GM23338 (cell line): ENCODE measurements at regions not wholly inside any gene's neighbourhood (a gene's known extent, or its start where the extent isn't known, plus 50 kb on each side); places are given as distances from the start of the nearest gene placed in this dataset.

Experiments
- ATAC-seq: fragments of 200-7000 bp; cut with Tn5 transposase; 3 replicates; pipeline ENCODE4 v1.9.1; 2020
- DNase-seq: peaks from one replicate; pipeline ENCODE4 v3.0.0-alpha.2; 2015; ENCODE audit warnings: low spot score
- H2AFZ ChIP-seq: fragments of 200-600 bp; sonication (generic); 2 replicates; pipeline ENCODE4 v1.8.0; 2016; ENCODE audit warnings: antibody characterized with exemption, mild to moderate bottlenecking, moderate library complexity
- H3F3A ChIP-seq: fragments of 200-600 bp; sonication (generic); replicated peaks from 2 replicates; pipeline ENCODE4 v1.8.0; 2017; ENCODE audit warnings: antibody characterized with exemption, mixed run types, low read depth
- H3K27ac ChIP-seq: fragments of 200-600 bp; sonication (generic); 2 replicates; pipeline ENCODE4 v1.6.1; 2016; ENCODE audit warnings: low read depth
- H3K27me3 ChIP-seq: fragments of 200-600 bp; sonication (generic); 2 replicates; pipeline ENCODE4 v1.8.0; 2016; ENCODE audit warnings: mild to moderate bottlenecking, mixed run types, moderate library complexity; ENCODE audit not compliant: insufficient read depth
- H3K36me3 ChIP-seq: fragments of 200-600 bp; sonication (generic); 2 replicates; pipeline ENCODE4 v1.8.0; 2016; ENCODE audit warnings: mild to moderate bottlenecking; ENCODE audit not compliant: insufficient read depth
- H3K4me1 ChIP-seq: fragments of 200-600 bp; sonication (generic); 2 replicates; pipeline ENCODE4 v1.8.0; 2016; ENCODE audit warnings: mild to moderate bottlenecking, moderate library complexity; ENCODE audit not compliant: insufficient read depth
- H3K4me2 ChIP-seq: fragments of 200-600 bp; sonication (generic); 2 replicates; pipeline ENCODE4 v1.7.1; 2017; ENCODE audit warnings: mixed run types
- H3K4me3 ChIP-seq: fragments of 200-600 bp; sonication (generic); 2 replicates; pipeline ENCODE4 v1.6.1; 2016; ENCODE audit warnings: mixed run types
- H3K79me2 ChIP-seq: fragments of 200-600 bp; sonication (generic); replicated peaks from 2 replicates; pipeline ENCODE4 v1.8.0; 2017; ENCODE audit warnings: mild to moderate bottlenecking; ENCODE audit not compliant: insufficient read depth
- H3K9me2 ChIP-seq: fragments of 200-600 bp; sonication (generic); 2 replicates; pipeline ENCODE4 v1.8.0; 2017; ENCODE audit not compliant: insufficient read depth
- H4K20me1 ChIP-seq: fragments of 200-600 bp; sonication (generic); replicated peaks from 2 replicates; pipeline ENCODE4 v1.8.0; 2017; ENCODE audit warnings: mild to moderate bottlenecking; ENCODE audit not compliant: insufficient read depth
- H3K27ac Mint-ChIP-seq: 2 replicates; pipeline ENCODE4 v1.8.0; 2020; ENCODE audit warnings: inconsistent platforms, mild to moderate bottlenecking, moderate library complexity, mixed read lengths
- H3K27me3 Mint-ChIP-seq: 3 replicates; pipeline ENCODE4 v1.8.0; 2022; ENCODE audit warnings: low read depth, mild to moderate bottlenecking, moderate library complexity, mixed read lengths, inconsistent platforms; ENCODE audit not compliant: insufficient read depth, poor library complexity
- H3K36me3 Mint-ChIP-seq: 3 replicates; pipeline ENCODE4 v1.8.0; 2021; ENCODE audit warnings: low read depth, mild to moderate bottlenecking, inconsistent platforms, moderate library complexity, mixed read lengths
- H3K4me1 Mint-ChIP-seq: 3 replicates; pipeline ENCODE4 v1.8.0; 2020; ENCODE audit warnings: mild to moderate bottlenecking, inconsistent platforms, mixed read lengths
- H3K4me3 Mint-ChIP-seq: 3 replicates; pipeline ENCODE4 v1.8.0; 2021; ENCODE audit warnings: moderate library complexity, mild to moderate bottlenecking, inconsistent platforms, mixed read lengths
- H3K9me3 Mint-ChIP-seq: 3 replicates; pipeline ENCODE4 v1.8.0; 2020; ENCODE audit warnings: moderate library complexity, mild to moderate bottlenecking, inconsistent platforms, mixed read lengths
- EZH2phosphoT487 ChIP-seq: fragments of 200-600 bp; sonication (generic); IDR thresholded peaks from one replicate; pipeline ENCODE4 v1.8.1; 2018; ENCODE audit warnings: antibody characterized with exemption; ENCODE audit not compliant: unreplicated experiment
- JUNB ChIP-seq: IDR thresholded peaks from one replicate; pipeline ENCODE4 v1.6.1; 2016; ENCODE audit warnings: antibody characterized with exemption; ENCODE audit not compliant: unreplicated experiment
- NANOG ChIP-seq: IDR thresholded peaks from 2 replicates; pipeline ENCODE4 v1.6.1; 2016; ENCODE audit warnings: antibody characterized with exemption, borderline replicate concordance
- POLR2AphosphoS5 ChIP-seq: IDR thresholded peaks from 2 replicates; pipeline ENCODE4 v1.6.1; 2016; ENCODE audit warnings: antibody characterized with exemption, low read depth
- ZNF114 ChIP-seq: fragments of 250-450 bp; sonication (Bioruptor Pico); IDR thresholded peaks from 2 replicates; pipeline ENCODE4 v1.5.0; 2020; ENCODE audit warnings: mild to moderate bottlenecking, moderate library complexity
- TF ChIP-seq, protein P1 (sequence below): IDR thresholded peaks from 2 replicates; pipeline ENCODE4 v1.6.1; 2016; ENCODE audit warnings: antibody characterized with exemption
- TF ChIP-seq, protein P2 (sequence below), 2 experiments: fragments of 200-600 bp in 1 of 2; sonication (generic) in 1 of 2; conservative IDR thresholded peaks; 2 replicates each; pipeline versions ENCODE4 v1.5.1 to v1.6.1; 2016 to 2017; ENCODE audit warnings: antibody characterized with exemption in 2 of 2, low read depth in 2 of 2, mild to moderate bottlenecking in 2 of 2, moderate library complexity in 1 of 2
- TF ChIP-seq, protein P3 (sequence below): fragments of 250-450 bp; sonication (Bioruptor Pico); IDR thresholded peaks from 2 replicates; pipeline ENCODE4 v1.5.0; 2020; ENCODE audit warnings: mild to moderate bottlenecking, moderate library complexity

DNA sequence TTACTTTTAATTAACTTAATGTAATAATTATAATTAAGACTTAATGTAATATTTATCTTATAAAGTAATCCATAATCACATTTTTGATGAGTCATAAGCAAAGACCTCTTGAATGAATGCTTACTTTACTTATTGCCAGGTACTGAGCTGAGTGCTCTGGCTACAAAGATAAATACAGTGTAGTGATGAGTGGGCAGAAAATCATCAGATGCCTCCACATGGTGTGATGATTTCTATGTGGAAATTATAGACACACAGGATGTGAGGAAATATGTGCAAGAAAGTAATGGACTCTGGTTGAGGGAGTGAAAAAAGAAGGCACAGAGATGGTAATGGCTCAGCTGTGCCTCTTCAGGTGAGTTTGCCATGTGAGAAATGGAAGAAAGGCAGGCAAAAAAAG is 422.6 kb upstream of the CD180 start:
- H3K36me3 Mint-ChIP-seq: no peaks in the 10 kb centered on the region
- no peak overlapping the region for H3K4me2 ChIP-seq
- TF ChIP-seq, protein P1, sequence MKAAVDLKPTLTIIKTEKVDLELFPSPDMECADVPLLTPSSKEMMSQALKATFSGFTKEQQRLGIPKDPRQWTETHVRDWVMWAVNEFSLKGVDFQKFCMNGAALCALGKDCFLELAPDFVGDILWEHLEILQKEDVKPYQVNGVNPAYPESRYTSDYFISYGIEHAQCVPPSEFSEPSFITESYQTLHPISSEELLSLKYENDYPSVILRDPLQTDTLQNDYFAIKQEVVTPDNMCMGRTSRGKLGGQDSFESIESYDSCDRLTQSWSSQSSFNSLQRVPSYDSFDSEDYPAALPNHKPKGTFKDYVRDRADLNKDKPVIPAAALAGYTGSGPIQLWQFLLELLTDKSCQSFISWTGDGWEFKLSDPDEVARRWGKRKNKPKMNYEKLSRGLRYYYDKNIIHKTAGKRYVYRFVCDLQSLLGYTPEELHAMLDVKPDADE: no peak
- no peaks in the 10 kb centered on the region for H3K9me3 Mint-ChIP-seq
- H3K79me2 ChIP-seq: no peaks in the 10 kb centered on the region
- H3K4me3 Mint-ChIP-seq: no peak overlapping the region
- DNase-seq (no peak), ATAC-seq (no peak)
- no peaks in the 10 kb centered on the region for H3K9me2 ChIP-seq
- H3K27me3 Mint-ChIP-seq: peaks cover 3% of the 10 kb centered on the region
- H3F3A ChIP-seq: no peaks in the 10 kb centered on the region
- H3K4me1 Mint-ChIP-seq: peaks cover 17% of the 10 kb centered on the region
- peaks cover 18% of the 10 kb centered on the region for H3K4me1 ChIP-seq
- no peak overlapping the region for H3K27ac ChIP-seq
- H2AFZ ChIP-seq: no peak overlapping the region
- no peaks in the 10 kb centered on the region for H3K36me3 ChIP-seq
- no peak overlapping the region for H3K4me3 ChIP-seq
- no peaks in the 10 kb centered on the region for H3K27me3 ChIP-seq
- H4K20me1 ChIP-seq: no peaks in the 10 kb centered on the region
- H3K27ac Mint-ChIP-seq: no peak overlapping the region

DNA sequence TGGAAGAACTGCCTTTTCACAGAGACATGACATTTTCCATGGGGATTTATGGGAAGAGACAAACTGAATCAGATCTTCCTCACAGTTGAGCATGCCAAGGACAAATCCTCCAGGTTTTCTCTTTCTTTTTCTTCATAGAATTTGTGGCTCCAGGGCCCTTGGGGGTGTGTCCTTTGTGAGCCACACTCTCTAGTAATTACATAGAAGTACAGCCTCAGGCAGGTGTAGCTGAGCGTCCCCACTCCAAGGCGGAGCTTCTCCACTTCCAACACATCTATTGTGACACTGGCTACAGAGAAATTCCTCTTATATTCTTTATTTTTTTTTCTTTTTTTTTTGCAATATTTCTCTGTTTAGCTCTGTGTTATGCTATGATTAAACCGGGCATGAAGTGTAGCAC is 420.5 kb upstream of the CD180 start:
- H3K79me2 ChIP-seq: no peaks in the 10 kb centered on the region
- TF ChIP-seq POLR2AphosphoS5: no peak
- no peak for TF ChIP-seq NANOG
- no peak for TF ChIP-seq JUNB
- TF ChIP-seq, protein P2, sequence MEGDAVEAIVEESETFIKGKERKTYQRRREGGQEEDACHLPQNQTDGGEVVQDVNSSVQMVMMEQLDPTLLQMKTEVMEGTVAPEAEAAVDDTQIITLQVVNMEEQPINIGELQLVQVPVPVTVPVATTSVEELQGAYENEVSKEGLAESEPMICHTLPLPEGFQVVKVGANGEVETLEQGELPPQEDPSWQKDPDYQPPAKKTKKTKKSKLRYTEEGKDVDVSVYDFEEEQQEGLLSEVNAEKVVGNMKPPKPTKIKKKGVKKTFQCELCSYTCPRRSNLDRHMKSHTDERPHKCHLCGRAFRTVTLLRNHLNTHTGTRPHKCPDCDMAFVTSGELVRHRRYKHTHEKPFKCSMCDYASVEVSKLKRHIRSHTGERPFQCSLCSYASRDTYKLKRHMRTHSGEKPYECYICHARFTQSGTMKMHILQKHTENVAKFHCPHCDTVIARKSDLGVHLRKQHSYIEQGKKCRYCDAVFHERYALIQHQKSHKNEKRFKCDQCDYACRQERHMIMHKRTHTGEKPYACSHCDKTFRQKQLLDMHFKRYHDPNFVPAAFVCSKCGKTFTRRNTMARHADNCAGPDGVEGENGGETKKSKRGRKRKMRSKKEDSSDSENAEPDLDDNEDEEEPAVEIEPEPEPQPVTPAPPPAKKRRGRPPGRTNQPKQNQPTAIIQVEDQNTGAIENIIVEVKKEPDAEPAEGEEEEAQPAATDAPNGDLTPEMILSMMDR (conservative IDR thresholded peaks at IDR 0.05; ENCODE audit: low read depth in 2 of 2): no peak
- TF ChIP-seq, protein P3, sequence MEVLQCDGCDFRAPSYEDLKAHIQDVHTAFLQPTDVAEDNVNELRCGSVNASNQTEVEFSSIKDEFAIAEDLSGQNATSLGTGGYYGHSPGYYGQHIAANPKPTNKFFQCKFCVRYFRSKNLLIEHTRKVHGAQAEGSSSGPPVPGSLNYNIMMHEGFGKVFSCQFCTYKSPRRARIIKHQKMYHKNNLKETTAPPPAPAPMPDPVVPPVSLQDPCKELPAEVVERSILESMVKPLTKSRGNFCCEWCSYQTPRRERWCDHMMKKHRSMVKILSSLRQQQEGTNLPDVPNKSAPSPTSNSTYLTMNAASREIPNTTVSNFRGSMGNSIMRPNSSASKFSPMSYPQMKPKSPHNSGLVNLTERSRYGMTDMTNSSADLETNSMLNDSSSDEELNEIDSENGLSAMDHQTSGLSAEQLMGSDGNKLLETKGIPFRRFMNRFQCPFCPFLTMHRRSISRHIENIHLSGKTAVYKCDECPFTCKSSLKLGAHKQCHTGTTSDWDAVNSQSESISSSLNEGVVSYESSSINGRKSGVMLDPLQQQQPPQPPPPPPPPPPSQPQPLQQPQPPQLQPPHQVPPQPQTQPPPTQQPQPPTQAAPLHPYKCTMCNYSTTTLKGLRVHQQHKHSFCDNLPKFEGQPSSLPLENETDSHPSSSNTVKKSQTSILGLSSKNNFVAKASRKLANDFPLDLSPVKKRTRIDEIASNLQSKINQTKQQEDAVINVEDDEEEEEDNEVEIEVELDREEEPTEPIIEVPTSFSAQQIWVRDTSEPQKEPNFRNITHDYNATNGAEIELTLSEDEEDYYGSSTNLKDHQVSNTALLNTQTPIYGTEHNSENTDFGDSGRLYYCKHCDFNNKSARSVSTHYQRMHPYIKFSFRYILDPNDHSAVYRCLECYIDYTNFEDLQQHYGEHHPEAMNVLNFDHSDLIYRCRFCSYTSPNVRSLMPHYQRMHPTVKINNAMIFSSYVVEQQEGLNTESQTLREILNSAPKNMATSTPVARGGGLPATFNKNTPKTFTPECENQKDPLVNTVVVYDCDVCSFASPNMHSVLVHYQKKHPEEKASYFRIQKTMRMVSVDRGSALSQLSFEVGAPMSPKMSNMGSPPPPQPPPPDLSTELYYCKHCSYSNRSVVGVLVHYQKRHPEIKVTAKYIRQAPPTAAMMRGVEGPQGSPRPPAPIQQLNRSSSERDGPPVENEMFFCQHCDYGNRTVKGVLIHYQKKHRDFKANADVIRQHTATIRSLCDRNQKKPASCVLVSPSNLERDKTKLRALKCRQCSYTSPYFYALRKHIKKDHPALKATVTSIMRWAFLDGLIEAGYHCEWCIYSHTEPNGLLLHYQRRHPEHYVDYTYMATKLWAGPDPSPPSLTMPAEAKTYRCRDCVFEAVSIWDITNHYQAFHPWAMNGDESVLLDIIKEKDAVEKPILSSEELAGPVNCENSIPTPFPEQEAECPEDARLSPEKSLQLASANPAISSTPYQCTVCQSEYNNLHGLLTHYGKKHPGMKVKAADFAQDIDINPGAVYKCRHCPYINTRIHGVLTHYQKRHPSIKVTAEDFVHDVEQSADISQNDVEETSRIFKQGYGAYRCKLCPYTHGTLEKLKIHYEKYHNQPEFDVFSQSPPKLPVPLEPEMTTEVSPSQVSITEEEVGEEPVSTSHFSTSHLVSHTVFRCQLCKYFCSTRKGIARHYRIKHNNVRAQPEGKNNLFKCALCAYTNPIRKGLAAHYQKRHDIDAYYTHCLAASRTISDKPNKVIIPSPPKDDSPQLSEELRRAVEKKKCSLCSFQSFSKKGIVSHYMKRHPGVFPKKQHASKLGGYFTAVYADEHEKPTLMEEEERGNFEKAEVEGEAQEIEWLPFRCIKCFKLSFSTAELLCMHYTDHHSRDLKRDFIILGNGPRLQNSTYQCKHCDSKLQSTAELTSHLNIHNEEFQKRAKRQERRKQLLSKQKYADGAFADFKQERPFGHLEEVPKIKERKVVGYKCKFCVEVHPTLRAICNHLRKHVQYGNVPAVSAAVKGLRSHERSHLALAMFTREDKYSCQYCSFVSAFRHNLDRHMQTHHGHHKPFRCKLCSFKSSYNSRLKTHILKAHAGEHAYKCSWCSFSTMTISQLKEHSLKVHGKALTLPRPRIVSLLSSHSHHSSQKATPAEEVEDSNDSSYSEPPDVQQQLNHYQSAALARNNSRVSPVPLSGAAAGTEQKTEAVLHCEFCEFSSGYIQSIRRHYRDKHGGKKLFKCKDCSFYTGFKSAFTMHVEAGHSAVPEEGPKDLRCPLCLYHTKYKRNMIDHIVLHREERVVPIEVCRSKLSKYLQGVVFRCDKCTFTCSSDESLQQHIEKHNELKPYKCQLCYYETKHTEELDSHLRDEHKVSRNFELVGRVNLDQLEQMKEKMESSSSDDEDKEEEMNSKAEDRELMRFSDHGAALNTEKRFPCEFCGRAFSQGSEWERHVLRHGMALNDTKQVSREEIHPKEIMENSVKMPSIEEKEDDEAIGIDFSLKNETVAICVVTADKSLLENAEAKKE (CRISPR knock-in tag): no peak
- no peak for TF ChIP-seq ZNF114 (CRISPR knock-in tag)
- no peak for TF ChIP-seq EZH2phosphoT487
- H3K36me3 ChIP-seq: no peaks in the 10 kb centered on the region
- H4K20me1 ChIP-seq: no peaks in the 10 kb centered on the region
- DNase-seq (no peak), ATAC-seq (no peak)
- Mint-ChIP-seq H3K4me1 (peaks cover 21% of the 10 kb centered on the region), H3K27me3 (peaks cover 2% of the 10 kb centered on the region), H3K36me3 (no peaks in the 10 kb centered on the region), H3K9me3 (no peaks in the 10 kb centered on the region), H3K27ac (no peak overlapping the region), H3K4me3 (no peak overlapping the region)
- H2AFZ ChIP-seq: no peak overlapping the region
- no peaks in the 10 kb centered on the region for H3K27me3 ChIP-seq
- peaks cover 18% of the 10 kb centered on the region for H3K4me1 ChIP-seq
- no peak overlapping the region for H3K27ac ChIP-seq
- no peaks in the 10 kb centered on the region for H3F3A ChIP-seq
- no peaks in the 10 kb centered on the region for H3K9me2 ChIP-seq
- no peak overlapping the region for H3K4me3 ChIP-seq
- H3K4me2 ChIP-seq: no peak overlapping the region
